ENCODE measurements at regions not wholly inside any gene's neighbourhood (a gene's known extent, or its start where the extent isn't known, plus 50 kb on each side); places are given as distances from the start of the nearest gene placed in this dataset.

- in situ Hi-C loops (cut with MboI; ENCODE audit: low sequenced_read_pairs), result loop anchor here (25.0 kb wide), 1 partner anchor 688 kb away; no protein-coding TSS in a partner anchor
Measured at GRCh38 chr3:182699550-182700170, 93.6 kb upstream of the ATP11B start.

- in situ Hi-C loops (cut with MboI; ENCODE audit: low sequenced_read_pairs), result loop anchor here (25.0 kb wide), 1 partner anchor 685 kb away; no protein-coding TSS in a partner anchor
Measured at GRCh38 chr3:182702216-182702615, 91.1 kb upstream of the ATP11B start.

DNA sequence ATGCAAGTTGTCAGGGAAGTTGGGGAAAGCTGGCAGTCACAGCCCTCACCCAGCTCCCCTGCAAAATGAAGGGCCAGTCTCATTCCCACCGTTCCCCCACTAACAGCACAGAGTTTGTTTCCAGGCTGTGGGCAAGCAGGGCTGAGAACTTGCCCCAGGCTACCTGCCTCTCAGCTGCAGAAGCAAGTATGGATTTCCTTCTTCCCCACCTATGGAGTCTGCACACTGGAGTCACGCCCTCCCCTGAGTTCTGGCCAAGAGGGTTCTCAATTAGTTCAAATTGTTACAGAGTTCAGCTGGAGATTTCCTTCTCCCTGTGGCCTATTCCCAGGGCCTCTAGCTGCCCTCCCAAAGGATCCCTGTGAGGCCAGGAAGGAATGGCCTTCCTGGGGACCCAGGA, 90.1 kb upstream of the ATP11B start:
- in situ Hi-C loops (cut with MboI; ENCODE audit: low sequenced_read_pairs), result loop anchor here (25.0 kb wide), 1 partner anchor 684 kb away; no protein-coding TSS in a partner anchor

- in situ Hi-C loops (cut with MboI; ENCODE audit: low sequenced_read_pairs), result loop anchor here (25.0 kb wide), 1 partner anchor 682 kb away; no protein-coding TSS in a partner anchor
Measured at GRCh38 chr3:182704926-182705325, 88.4 kb upstream of the ATP11B start.

GRCh38 chr3:182708810-182709209, 84.5 kb upstream of the ATP11B start:
- in situ Hi-C loops (cut with MboI; ENCODE audit: low sequenced_read_pairs), result loop anchor here (25.0 kb wide), 1 partner anchor 678 kb away; no protein-coding TSS in a partner anchor

DNA sequence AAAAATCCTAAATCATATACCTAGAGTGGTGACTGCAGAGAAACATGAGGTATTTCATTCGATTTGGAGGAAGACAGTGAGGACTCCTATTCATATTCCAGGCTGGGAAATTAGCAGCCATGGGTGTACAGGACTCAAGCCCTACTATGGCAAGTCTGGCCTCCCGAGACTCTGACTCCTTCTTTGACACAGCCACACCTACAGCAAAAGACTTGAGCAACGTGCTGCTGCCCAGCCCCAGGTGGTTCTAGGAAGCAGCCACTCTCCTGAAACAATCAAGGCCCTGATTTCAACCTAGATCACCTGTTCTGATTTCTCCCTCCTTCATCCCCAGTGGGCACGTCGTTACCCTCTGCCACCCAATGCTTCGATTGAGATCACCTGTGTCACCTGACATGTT, 84.0 kb upstream of the ATP11B start:
- in situ Hi-C loops (cut with MboI; ENCODE audit: low sequenced_read_pairs), result loop anchor here (25.0 kb wide), 1 partner anchor 678 kb away; no protein-coding TSS in a partner anchor

DNA sequence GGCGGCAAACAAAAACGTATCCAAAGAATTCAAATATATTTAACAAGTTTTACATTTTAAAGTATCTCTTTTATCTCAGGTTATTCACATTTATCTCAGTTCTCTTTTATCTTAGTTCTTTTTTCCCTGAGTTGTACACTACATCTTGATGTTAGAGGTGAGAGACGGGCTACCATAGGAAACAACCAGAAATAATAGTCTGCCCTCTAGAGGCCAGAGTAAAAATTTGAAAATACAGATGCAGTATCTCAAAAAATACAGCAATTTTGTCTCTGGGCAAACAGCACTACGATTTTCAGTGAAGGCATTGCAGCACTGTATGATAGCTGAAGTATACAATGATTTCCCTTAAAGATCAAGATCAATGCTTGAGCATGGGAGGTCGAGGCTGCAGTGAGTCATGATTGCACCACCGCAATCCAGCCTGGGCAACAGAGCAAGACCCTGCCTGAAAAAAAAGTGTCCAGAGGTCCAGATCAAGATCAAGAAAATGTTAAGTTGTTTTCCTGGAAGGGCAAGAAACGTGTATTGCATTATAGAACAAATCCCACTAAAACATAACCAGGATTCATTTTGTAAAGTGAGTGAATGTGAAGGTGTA, 82.6 kb upstream of the ATP11B start:
- in situ Hi-C loops (cut with MboI; ENCODE audit: low sequenced_read_pairs), result loop anchor here (25.0 kb wide), 1 partner anchor 677 kb away; no protein-coding TSS in a partner anchor

DNA sequence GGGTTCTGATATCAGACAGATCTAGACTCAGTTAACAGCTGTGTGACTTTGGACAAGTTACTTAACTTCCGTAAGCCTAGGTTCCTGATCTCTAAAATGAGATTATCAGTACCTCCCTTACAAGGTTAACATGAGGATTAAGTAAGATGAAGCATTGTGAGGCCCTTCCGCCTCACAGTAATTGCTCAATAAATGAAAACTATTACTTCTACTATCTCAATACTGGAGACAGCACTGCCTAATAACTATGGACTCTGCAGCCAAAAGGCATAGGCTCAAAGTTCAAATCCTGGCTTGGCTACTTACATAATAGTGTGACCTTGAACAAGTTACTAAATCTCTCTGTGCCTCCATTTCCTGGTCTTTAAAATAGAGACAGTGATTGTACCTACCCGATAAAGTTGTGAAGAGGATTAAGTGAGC, 82.0 kb upstream of the ATP11B start:
- in situ Hi-C loops (cut with MboI; ENCODE audit: low sequenced_read_pairs), result loop anchor here (25.0 kb wide), 1 partner anchor 676 kb away; no protein-coding TSS in a partner anchor

DNA sequence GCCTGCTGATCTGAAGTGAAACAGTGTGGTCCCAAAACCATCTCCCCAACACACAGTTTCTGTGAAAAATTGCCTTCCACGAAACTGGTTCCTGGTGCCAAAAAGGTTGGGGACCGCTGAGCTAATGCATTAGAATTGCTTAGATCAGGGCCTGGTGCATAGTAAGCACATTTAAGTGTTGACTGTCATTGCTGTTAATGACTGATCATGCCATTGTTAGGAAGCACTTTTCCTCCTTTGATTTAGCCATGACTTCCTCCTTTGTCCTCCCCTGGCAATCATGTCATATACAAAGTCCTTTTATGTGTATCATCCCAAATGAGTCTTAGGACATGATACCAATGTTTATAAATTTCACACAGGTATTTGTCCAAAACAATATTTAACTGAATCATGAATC, 81.5 kb upstream of the ATP11B start:
- in situ Hi-C loops (cut with MboI; ENCODE audit: low sequenced_read_pairs), result loop anchor here (25.0 kb wide), 1 partner anchor 675 kb away; no protein-coding TSS in a partner anchor

GRCh38 chr3:182713111-182713510, 80.2 kb upstream of the ATP11B start:
- in situ Hi-C loops (cut with MboI; ENCODE audit: low sequenced_read_pairs), result loop anchor here (25.0 kb wide), 1 partner anchor 674 kb away; no protein-coding TSS in a partner anchor

GRCh38 chr3:182713743-182714517, 79.4 kb upstream of the ATP11B start:
- in situ Hi-C loops (cut with MboI; ENCODE audit: low sequenced_read_pairs), result loop anchor here (25.0 kb wide), 1 partner anchor 673 kb away; no protein-coding TSS in a partner anchor

- in situ Hi-C loops (cut with MboI; ENCODE audit: low sequenced_read_pairs), result loop anchor here (25.0 kb wide), 1 partner anchor 672 kb away; no protein-coding TSS in a partner anchor
Measured at GRCh38 chr3:182715006-182715405, 78.3 kb upstream of the ATP11B start.

GRCh38 chr3:182716114-182716688, 77.1 kb upstream of the ATP11B start:
- in situ Hi-C loops (cut with MboI; ENCODE audit: low sequenced_read_pairs), result loop anchor here (25.0 kb wide), 1 partner anchor 671 kb away; no protein-coding TSS in a partner anchor

DNA sequence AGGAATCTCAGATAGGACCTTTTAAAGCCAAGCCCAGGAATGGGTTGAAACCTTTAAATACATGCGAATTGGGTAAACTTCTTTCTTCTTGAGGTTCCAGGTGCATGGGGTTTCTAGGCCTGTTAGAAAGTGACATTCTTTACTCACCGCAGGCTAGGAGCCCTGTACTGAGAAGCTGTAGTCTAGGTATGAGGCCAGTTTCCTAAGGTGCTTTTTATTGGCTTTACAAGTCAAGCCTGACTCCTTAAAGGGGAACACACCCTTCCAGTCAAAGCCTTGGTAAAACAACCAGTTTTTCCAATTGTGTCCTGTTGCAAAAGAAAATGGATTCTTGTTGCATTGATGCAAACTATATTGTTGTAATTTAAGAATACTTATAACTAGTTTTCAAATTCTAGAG, 76.1 kb upstream of the ATP11B start:
- in situ Hi-C loops (cut with MboI; ENCODE audit: low sequenced_read_pairs), result loop anchor here (25.0 kb wide), 1 partner anchor 670 kb away; no protein-coding TSS in a partner anchor

DNA sequence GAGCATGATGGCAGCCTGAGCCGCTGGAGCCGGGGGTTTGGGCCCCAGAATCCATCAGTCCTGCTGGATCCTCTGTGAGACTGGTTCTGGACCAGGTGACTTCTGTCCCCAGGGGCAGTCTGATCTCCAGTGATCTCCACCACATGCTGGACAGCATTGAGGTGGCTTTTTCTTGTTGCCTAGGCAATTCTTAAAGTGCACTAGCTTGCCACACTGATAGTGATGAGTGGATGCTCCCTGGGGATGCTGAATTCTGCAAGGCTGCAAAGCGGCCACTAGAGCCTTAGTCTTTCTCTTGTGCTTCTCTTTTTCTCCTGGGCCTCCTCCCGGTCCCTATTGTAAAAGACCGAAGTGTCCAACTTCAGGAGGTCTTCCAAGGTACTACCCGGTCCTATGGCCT, 70.4 kb upstream of the ATP11B start:
- in situ Hi-C loops (cut with MboI; ENCODE audit: low sequenced_read_pairs), result loop anchor here (25.0 kb wide), 1 partner anchor 664 kb away; no protein-coding TSS in a partner anchor

DNA sequence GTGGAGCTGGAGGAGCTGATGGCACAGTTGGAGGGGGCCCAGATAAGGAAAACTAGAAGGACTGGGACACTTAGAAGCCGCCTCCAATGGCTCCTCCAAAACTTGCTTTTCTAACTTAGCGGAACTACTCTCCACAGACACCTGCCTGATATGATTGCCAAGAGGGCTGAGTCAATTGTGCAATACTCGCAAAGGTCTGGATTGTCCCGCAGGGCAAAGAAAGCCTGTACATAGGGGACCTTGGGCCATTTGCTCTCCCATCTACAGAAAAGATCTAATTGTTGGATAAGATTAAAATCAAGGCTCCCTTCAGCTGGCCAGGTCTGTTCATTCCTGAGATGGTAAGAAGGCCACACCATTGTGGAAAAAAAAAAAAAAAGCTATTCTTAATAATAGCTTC, 69.7 kb upstream of the ATP11B start:
- in situ Hi-C loops (cut with MboI; ENCODE audit: low sequenced_read_pairs), result loop anchor here (25.0 kb wide), 1 partner anchor 664 kb away; no protein-coding TSS in a partner anchor

- in situ Hi-C loops (cut with MboI; ENCODE audit: low sequenced_read_pairs), result no loop called here
Measured at GRCh38 chr3:182725372-182726251, 67.7 kb upstream of the ATP11B start.

DNA sequence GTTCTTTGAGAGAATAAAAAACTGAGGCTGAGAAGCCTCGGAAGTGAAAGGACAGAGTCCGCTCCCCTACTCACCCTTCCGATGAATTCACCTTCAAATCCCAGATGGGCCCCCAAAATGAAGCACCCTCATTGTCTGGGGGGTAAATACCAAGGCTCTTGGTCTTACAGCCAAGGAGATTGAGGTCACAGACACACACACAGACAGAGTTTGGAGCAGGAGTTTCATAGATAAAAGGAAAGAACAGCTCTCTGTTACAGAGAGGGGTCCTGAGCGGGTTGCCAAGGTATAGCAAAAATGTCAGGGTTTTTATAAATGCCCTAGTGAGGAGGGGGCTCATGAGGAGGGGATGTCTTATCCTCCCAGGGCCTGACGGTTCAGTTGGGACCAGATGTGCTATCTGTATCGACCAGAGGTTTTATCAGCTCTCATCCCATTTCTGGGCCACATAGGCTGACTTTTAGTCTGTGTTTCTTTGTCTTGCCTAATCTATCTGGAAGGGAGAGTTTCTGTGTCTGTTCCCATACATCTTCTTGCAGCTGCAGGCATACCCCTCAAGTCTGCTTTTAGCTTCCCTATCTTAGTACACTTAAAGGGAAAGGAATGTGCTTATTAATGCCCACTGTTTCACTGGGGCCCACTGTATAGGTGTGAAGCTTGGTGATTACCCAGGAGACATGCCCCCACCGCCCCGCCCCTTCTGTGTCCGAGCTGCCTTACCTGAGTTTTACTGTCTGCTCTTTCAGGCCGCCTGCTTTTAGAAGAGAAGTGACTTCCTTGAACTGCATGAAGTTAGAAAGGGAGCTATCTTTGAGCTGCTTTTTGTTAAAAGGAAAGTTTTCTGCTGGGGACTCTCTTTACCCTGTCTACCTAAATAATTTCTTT, 66.8 kb upstream of the ATP11B start:
- in situ Hi-C loops (cut with MboI; ENCODE audit: low sequenced_read_pairs), result no loop called here

GRCh38 chr3:182728238-182728637, 65.1 kb upstream of the ATP11B start:
- in situ Hi-C loops (cut with MboI; ENCODE audit: low sequenced_read_pairs), result no loop called here
